Activated T-cell treated with anti-CD3 and anti-CD28 coated beads, Interleukin-2, amount 50 U/mL, for 1 hour (primary cell): ENCODE measurements at regions not wholly inside any gene's neighbourhood (a gene's known extent, or its start where the extent isn't known, plus 50 kb on each side); places are given as distances from the start of the nearest gene placed in this dataset.
"Not testable (repeated sequence)": the region's sequence is repeated elsewhere in the genome, so short reads cannot be mapped to it uniquely, and the experiment has no call there.

Source experiments
- DNase-seq: peaks from one replicate; pipeline ENCODE4 v3.0.0-alpha.2; 2020

DNA sequence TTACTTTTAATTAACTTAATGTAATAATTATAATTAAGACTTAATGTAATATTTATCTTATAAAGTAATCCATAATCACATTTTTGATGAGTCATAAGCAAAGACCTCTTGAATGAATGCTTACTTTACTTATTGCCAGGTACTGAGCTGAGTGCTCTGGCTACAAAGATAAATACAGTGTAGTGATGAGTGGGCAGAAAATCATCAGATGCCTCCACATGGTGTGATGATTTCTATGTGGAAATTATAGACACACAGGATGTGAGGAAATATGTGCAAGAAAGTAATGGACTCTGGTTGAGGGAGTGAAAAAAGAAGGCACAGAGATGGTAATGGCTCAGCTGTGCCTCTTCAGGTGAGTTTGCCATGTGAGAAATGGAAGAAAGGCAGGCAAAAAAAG, 422.6 kb upstream of the CD180 start:
- DNase-seq, result no peak

DNA sequence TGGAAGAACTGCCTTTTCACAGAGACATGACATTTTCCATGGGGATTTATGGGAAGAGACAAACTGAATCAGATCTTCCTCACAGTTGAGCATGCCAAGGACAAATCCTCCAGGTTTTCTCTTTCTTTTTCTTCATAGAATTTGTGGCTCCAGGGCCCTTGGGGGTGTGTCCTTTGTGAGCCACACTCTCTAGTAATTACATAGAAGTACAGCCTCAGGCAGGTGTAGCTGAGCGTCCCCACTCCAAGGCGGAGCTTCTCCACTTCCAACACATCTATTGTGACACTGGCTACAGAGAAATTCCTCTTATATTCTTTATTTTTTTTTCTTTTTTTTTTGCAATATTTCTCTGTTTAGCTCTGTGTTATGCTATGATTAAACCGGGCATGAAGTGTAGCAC, 420.5 kb upstream of the CD180 start:
- no peak for DNase-seq

DNA sequence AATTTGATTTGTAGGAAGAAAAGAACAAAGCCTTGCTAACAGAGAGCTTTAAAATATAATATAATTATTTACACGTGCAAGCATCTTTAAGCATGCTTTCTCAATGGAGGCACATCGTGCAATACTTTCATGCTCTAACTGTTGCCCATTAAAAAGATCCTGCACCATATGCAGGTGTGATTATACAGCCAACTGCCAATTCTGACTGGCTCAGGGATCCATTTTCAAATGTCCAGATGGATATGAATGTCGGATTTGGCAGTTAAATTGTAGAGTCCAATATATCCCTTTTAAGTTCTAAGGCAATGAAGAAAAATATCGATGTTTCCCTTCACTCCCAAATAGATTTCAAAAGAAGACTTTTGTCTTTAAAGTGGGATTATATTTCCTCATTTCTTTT, 416.4 kb upstream of the CD180 start:
- no peak for DNase-seq

DNA sequence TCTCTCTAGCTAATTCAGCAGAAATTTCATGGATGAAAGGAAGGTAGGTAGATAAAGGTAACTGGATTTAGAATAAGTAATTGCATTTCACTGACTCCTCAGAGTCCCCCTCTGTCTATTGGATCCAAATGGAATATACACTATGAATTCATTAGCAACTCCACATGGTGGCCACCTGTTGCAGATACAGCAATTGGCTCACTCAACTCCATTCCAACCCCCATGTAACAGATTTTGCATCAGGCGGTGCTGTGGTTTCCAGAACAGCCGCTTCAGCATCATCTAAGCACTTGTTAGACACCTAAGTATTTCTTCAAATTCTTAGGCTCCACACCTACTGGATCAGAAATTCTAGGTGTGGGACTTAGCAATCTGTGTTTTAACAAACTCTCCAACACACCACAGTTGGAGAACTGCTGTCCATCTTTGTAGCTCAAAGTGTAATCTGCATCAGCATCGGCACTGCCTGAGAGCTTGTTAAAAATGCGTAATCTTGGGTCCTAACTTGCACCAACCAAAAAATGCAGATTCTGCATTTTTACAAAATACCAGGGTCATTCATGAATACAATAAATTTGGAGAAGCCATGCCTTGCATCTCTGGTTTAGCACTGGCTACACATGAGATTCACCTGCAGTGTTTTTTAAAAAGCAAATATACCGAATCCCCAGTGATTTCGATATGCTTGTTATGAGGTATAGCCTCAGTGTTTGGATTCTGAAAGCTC, 413.8 kb upstream of the CD180 start:
- DNase-seq, result no peak

GRCh38 chr5:67607958-67608357, 411.4 kb upstream of the CD180 start:
- no peak for DNase-seq

- no peak for DNase-seq
Measured at GRCh38 chr5:67606586-67606947, 410.0 kb upstream of the CD180 start.

DNA sequence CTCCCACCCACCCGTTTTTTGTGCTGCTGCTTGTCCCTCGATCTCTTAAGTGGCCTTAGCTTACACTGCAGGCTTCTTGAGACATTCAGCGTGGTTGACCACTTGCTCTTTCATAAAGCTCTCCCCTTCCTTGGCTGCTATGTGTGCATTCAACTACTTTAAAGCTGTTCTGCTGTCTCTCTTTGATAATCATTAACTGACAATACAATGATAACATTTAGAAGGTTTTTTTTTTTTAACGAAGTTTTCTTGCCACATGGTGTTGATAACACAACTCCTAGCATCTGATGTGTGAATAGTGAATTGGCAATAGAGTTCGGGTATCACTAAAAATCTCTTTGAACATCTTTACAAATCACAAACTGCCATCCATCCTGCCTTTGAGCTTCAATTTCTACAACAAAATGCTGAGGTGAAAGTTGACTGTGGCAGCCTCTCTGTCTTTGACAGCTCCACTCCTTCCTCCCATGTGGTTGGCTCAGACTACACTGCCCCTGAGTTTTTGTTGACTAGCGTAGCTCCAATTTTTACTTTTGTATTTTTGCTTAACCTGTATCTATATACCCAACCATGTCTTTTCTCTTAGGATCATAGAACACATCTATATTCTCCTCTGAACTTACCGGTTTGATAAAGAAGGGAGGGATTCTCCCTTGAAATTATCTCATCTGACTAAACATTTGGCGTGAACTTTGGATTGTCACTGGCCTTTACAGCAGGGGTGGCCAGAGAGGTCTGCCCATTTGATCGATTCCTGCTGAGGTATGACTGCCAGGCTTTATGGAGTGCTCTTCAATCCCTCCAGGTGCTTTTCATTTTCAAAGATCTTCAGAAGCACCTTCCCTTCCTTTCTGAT, 409.4 kb upstream of the CD180 start:
- no peak for DNase-seq

DNA sequence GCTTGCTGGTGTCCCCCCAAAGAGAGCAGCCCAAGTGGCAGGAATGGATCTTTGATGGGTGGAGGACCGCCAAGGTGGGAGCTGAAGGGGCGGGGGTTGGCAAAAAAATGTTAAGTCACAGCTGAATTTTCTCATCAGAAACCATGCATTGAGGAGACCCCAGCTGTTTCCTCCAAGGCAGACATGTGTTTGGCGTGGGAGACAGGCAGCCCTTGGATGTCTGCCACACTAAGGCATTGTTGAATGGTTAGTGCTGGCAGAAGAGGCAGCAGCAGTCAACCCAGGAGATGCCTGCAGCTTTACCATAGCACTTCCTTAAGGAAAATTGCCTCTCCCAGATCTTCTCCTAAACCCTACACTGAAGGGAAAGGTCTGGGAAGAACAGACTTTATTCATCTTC, 394.9 kb upstream of the CD180 start:
- DNase-seq, result no peak

- DNase-seq, result no peak
Measured at GRCh38 chr5:67588389-67588788, 391.8 kb upstream of the CD180 start.

DNA sequence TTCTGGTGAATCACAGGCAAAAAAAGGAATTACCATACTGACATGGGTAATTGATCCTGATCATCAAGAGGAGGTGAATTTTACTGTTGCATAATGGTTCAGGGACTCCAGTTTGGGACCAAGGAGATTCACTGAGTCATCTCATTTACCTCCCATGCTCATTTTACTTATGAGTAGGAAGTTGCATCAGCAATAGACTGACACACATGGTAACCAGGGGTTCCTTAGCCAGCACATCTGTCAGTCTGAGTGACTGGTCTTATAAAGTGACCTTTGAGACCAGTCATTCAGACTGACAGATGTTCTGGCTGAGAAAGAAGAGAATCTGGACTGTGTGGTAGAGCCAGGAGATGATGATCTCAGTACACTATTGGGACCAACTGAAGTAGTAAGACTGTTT, 384.6 kb upstream of the CD180 start:
- DNase-seq, result no peak

GRCh38 chr5:67578011-67578410, 381.4 kb upstream of the CD180 start:
- DNase-seq, result no peak

- no peak for DNase-seq
Measured at GRCh38 chr5:67577424-67577823, 380.8 kb upstream of the CD180 start.

DNA sequence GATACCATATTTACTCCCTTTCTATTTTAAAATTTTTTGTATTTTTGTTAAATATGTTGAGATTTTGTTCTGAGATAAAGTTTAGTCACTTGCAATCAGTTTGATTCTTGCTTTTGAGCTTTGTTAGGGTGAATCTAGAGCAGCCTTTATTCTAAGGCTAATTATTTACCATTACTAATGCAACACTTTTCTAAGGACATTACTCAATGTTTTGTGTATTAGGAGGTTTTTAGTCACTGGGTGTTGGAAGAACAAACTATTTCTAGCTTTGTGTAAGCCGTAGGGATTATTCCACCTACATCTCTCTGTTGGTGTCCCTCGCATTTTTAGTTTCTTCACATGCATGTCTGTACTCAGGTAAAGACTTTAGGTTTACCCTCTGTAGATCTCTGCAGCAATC, 379.5 kb upstream of the CD180 start:
- no peak for DNase-seq

GRCh38 chr5:67575087-67575486, 378.5 kb upstream of the CD180 start:
- DNase-seq, result no peak

DNA sequence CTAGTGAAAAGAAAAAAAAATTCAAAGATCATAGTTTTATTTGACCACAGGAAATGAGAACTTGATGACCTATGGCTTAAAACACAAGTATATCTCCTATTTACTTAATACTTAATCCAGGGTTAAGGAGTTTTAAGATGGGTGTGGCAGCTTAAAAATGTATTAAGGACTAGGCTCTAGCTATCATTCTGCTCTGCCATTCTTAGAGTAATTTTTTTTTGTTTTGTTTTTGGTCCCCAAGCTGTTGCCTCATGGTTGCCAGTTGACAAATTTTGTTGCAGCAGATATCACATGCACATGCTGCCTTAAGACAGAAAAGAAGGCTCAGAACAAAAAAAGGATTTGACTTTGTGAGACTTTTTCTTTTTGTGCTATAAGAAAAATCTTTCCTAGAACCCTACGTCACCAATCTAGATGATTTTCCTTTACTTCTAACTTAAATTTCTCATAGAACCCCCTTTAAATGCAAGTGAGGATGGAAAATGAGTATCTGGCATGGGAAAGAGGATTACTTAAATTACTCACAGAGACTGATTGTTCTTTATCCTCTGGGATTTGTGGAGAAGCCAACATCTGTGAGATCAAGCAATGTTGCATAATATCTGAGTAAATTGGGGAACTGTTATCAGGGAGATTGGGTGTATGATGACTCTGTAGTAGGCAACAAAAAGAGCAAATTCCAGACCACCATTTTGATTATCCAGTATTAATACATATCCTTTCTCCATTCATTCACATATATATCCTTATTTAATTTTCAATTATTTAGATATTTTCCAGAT, 364.7 kb upstream of the CD180 start:
- no peak for DNase-seq

DNA sequence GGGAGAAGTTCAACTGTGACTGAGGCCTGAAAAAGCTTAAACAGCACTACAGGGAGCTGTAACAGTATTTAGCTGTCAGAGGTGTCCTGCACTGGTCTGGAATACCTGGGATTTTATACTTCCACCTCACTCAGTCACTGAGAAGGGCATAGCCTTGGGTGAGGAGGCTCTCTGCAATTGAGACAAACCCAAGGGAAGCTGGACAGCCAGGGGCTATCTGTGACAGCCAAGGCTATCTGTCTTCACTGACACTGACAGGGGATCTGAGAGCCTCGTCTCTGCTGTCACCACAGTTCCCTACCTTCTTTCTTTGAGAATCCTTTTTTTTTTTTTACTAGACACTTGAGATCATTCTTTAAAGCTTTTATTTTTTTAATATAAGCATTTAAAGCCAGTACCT, 356.2 kb upstream of the CD180 start:
- no peak for DNase-seq

DNA sequence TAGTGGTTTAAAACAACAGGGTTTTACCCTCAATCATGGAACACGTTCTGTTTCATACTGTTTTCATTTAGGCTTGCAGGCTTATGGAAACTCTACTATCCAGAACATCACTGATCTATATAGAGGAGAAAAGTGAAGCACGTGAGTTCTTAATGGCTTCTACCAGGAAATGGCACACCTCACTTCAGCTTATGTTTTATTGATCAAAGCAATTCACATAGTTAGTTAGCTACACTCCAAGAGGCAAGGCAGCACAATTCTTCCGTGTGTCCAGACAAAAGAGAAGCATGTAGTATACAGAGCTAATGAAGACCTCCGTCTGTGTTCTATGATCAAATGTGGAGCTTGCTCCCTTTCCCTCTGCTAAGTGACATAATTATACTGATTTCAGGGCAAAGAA, 353.3 kb upstream of the CD180 start:
- DNase-seq, result no peak

GRCh38 chr5:67549296-67549618, 352.7 kb upstream of the CD180 start:
- no peak for DNase-seq

GRCh38 chr5:67548520-67549295, 352.1 kb upstream of the CD180 start:
- no peak for DNase-seq

DNA sequence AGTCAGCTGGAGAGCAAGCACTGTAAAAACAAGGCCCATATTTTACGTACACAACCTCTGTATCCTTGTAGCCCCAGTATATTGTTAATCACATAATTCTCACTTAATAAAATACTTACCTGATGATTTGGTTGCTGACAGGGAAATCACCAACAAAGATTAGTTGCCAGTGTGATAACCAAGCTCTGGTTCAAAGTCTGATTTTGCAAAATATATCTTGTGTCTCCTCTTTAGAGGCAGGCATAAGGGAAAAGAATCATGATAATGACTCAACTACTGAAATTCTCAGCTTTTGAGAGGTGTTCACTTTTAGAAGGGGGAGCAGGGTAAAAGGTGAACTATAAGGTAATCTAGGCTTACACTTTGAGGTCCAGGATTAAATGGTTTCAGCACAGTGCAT, 351.1 kb upstream of the CD180 start:
- DNase-seq, result no peak

- DNase-seq, result not testable (repeated sequence)
Measured at GRCh38 chr5:67544942-67545341, 348.3 kb upstream of the CD180 start.

DNA sequence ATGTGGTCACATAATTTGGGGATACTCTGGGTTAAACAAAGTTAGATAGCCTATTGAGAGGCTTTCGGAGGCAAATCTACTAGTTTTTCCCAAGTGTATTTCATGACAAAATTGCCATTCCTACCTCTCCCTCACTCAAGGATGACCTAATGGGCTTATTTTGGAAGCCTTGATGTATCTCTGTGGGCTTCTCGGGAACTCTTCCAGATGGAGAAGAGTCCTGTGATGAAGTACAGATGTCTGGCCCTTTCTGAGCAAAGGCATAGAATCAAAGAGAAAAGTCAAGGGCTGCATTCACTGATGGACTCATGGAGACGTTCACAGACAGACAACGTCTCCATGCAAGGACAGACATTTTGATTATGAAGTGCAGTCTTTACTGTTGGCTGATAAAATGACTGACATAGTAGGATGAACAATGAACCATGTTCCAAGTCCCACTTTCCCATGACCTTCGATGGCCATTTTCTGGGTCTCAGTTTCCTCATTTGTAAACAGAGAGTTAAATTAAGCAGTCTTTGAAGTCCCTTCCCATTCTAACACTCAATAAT, 347.2 kb upstream of the CD180 start:
- DNase-seq, result no peak

DNA sequence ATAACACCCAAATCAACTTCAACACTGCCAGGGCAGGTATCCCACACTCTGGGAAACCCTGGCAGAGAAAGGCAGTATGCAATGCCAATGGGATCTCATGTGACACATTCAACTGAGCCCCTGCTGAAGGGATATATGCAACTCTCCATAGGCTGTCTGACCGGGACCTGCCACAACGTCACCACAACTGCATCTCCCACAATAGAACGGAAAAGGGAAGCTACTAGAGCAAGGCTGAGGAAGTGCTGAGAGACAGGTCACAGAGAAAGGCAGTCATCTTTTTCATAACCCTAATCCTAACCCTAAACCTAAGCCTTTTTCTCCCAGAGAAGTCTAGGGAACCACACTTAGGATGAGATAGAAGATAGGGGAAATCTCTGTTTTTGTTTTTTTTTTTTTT, 345.9 kb upstream of the CD180 start:
- no peak for DNase-seq
